Heart left ventricle (tissue), 13 donors: ENCODE measurements at regions not wholly inside any gene's neighbourhood (a gene's known extent, or its start where the extent isn't known, plus 50 kb on each side); places are given as distances from the start of the nearest gene placed in this dataset.
"Not testable (repeated sequence)": the region's sequence is repeated elsewhere in the genome, so short reads cannot be mapped to it uniquely, and the experiment has no call there.

Experiments
- CTCF ChIP-seq, 12 donors: fragments of 200-600 bp; sonication (generic) in 4 of 12; IDR thresholded peaks; one replicate each; pipeline versions ENCODE4 v1.5.0 to v1.8.0; 2018 to 2022; ENCODE audit warnings: antibody characterized with exemption in 12 of 12, mild to moderate bottlenecking in 5 of 12
- POLR2A ChIP-seq, 2 donors: fragments of 450-650 bp; IDR thresholded peaks; one replicate each; pipeline ENCODE4 v1.6.1; 2017; ENCODE audit warnings: antibody characterized with exemption in 2 of 2, mild to moderate bottlenecking in 2 of 2, moderate library complexity in 2 of 2
- donor health status: ischemic (EF 13 %, LVEDD 7.1; RV severe dilation, severe dysfunction).
- donor health status: DM: no; HTN: yes; CAD: no.
- donor health status: DM: no; HTN: no; CAD: no.
- donor health status: ischemic (EF 25% LVEDD 6.9; RV normal size, moderate dysfunction).
- donor health status: ischemic (EF 25% LVEDD 5.7; RV mildly dilated, moderate dysfunction).
- donor health status: ischemic (EF 35%, LVEDD 5.7; RV mildly dilated, moderate dysfunction).
- donor health status: nonischemic (EF 11% LVEDD 7.7; RV severe dilation, severe dysfunction).
- donor health status: DM: yes; HTN: yes; CAD: no.
- donor health status: PGD.
- donor health status: ischemic (EF 29% LVEDD 5.4; RV normal size, mild dysfunction).
- donor health status: nonischemic (EF 23%, LVEDD 6.1; RV moderate dilation, normal function).

GRCh38 chrX:150231368-150231767 lies 131.7 kb upstream of the MAMLD1 start:
- not testable (repeated sequence) for TF ChIP-seq CTCF, POLR2A (IDR thresholded peaks at IDR 0.05)
